NCI-H526 (cell line): ENCODE measurements at regions not wholly inside any gene's neighbourhood (a gene's known extent, or its start where the extent isn't known, plus 50 kb on each side); places are given as distances from the start of the nearest gene placed in this dataset.

Experiments used
- DNase-seq, 2 experiments: peaks; one replicate each; lab custom pipeline; 2025; lab: John Stamatoyannopoulos, UW

- no peak for DNase-seq
Measured at GRCh38 chr1:228848406-228848805, 113.1 kb downstream of the RHOU start.

- DNase-seq, result no peak
Measured at GRCh38 chr1:228849011-228849541, 113.8 kb downstream of the RHOU start.

- no peak for DNase-seq
Measured at GRCh38 chr1:228850141-228851100, 115.1 kb downstream of the RHOU start.

- no peak for DNase-seq
Measured at GRCh38 chr1:228851193-228851592, 115.9 kb downstream of the RHOU start.

GRCh38 chr1:228851618-228852017, 116.3 kb downstream of the RHOU start:
- DNase-seq, result no peak

- DNase-seq, result no peak
Measured at GRCh38 chr1:228852024-228852423, 116.7 kb downstream of the RHOU start.

- DNase-seq, result no peak
Measured at GRCh38 chr1:228852511-228853088, 117.3 kb downstream of the RHOU start.

- no peak for DNase-seq
Measured at GRCh38 chr1:228853191-228853590, 117.9 kb downstream of the RHOU start.

- peak; percentile 76 to 77 for DNase-seq
Measured at GRCh38 chr1:228853637-228854036, 118.4 kb downstream of the RHOU start.

GRCh38 chr1:228854907-228855306, 119.6 kb downstream of the RHOU start:
- DNase-seq, result no peak

GRCh38 chr1:228857611-228858010, 122.3 kb downstream of the RHOU start:
- no peak for DNase-seq

GRCh38 chr1:228860911-228861831, 125.9 kb downstream of the RHOU start:
- DNase-seq, result no peak

GRCh38 chr1:228861832-228862180, 126.5 kb downstream of the RHOU start:
- no peak for DNase-seq

- no peak for DNase-seq
Measured at GRCh38 chr1:228862542-228863505, 127.5 kb downstream of the RHOU start.

GRCh38 chr1:228863776-228864175, 128.5 kb downstream of the RHOU start:
- no peak for DNase-seq

- DNase-seq, result no peak
Measured at GRCh38 chr1:228865627-228866330, 130.5 kb downstream of the RHOU start.

- DNase-seq, result no peak
Measured at GRCh38 chr1:228866468-228866867, 131.2 kb downstream of the RHOU start.

- peak; percentile 26 to 29 for DNase-seq
Measured at GRCh38 chr1:228867108-228867950, 132.1 kb downstream of the RHOU start.
